ENCODE measurements at regions not wholly inside any gene's neighbourhood (a gene's known extent, or its start where the extent isn't known, plus 50 kb on each side); places are given as distances from the start of the nearest gene placed in this dataset.

GRCh38 chr9:117643288-117643654 is 60.9 kb upstream of the TLR4 start:
- TF ChIP-seq CTCF (conservative IDR thresholded peaks at IDR 0.05; ENCODE audit: low read depth in 2 of 2) (no peak), EZH2 (IDR thresholded peaks at IDR 0.05; ENCODE audit: low read depth, unreplicated experiment) (no peak), POLR2AphosphoS5 (IDR thresholded peaks at IDR 0.05; ENCODE audit: low read depth) (no peak), CREB1 (CRISPR knock-in tag; IDR thresholded peaks at IDR 0.05; ENCODE audit: low read depth) (no peak), ZNF331 (CRISPR knock-in tag; IDR thresholded peaks at IDR 0.05; ENCODE audit: low read depth) (no peak), JUNB (IDR thresholded peaks at IDR 0.05; ENCODE audit: unreplicated experiment) (no peak), EZH2phosphoT487 (IDR thresholded peaks at IDR 0.05; ENCODE audit: unreplicated experiment) (no peak), REST (IDR thresholded peaks at IDR 0.05; ENCODE audit: unreplicated experiment) (no peak), STAT1 (IDR thresholded peaks at IDR 0.05; ENCODE audit: unreplicated experiment) (no peak)
